ENCODE measurements at regions not wholly inside any gene's neighbourhood (a gene's known extent, or its start where the extent isn't known, plus 50 kb on each side); places are given as distances from the start of the nearest gene placed in this dataset.
A peak's percentile ranks its signal among the peaks of the same experiment; 100 is the strongest.

- peak; percentile 76 for DNase-seq
Observed at GRCh38 chrX:129077424-129078170, 445.7 kb downstream of the SMARCA1 start.

GRCh38 chrX:129071390-129071789 lies 451.9 kb downstream of the SMARCA1 start:
- DNase-seq: no peak

GRCh38 chrX:129065895-129066294 lies 457.4 kb downstream of the SMARCA1 start:
- no peak for DNase-seq

GRCh38 chrX:129058405-129058804 lies 464.9 kb downstream of the SMARCA1 start:
- no peak for DNase-seq

DNA sequence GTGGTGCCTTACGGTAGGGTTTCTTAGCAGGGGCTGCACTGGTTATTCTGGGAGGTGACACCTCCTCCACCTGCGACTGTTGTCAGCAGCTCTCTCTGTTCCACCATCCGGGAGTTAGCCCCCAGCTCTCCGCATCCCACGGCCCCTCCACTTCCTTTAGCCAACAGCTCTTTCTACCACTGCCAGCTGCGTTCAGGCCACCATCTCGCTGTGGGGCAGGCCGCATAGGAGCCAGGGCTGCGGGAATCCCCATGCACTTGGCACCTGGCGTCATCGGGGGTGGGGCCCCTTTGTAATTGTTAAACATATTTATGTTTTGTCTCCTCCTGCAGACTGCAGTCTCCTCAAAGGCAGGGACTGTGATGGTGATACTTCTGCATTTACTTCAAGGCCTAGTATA lies 480.2 kb downstream of the SMARCA1 start:
- DNase-seq: no peak

- DNase-seq: no peak
Observed at GRCh38 chrX:129041319-129041718, 482.0 kb downstream of the SMARCA1 start.

- DNase-seq: no peak
Observed at GRCh38 chrX:129040124-129040523, 483.2 kb downstream of the SMARCA1 start.

- no peak for DNase-seq
Observed at GRCh38 chrX:129039176-129039575, 484.1 kb downstream of the SMARCA1 start.

- DNase-seq: no peak
Observed at GRCh38 chrX:129037389-129037788, 485.9 kb downstream of the SMARCA1 start.

GRCh38 chrX:129035180-129035579 lies 488.1 kb downstream of the SMARCA1 start:
- no peak for DNase-seq

GRCh38 chrX:129034196-129034595 lies 489.1 kb downstream of the SMARCA1 start:
- no peak for DNase-seq

- DNase-seq: no peak
Observed at GRCh38 chrX:129026202-129026601, 497.1 kb downstream of the SMARCA1 start.

- no peak for DNase-seq
Observed at GRCh38 chrX:129025376-129025775, 497.9 kb downstream of the SMARCA1 start.

- no peak for DNase-seq
Observed at GRCh38 chrX:129019412-129019811, 503.9 kb downstream of the SMARCA1 start.

- no peak for DNase-seq
Observed at GRCh38 chrX:129015381-129015780, 507.9 kb downstream of the SMARCA1 start.

- DNase-seq: no peak
Observed at GRCh38 chrX:129013574-129013973, 509.7 kb downstream of the SMARCA1 start.

DNA sequence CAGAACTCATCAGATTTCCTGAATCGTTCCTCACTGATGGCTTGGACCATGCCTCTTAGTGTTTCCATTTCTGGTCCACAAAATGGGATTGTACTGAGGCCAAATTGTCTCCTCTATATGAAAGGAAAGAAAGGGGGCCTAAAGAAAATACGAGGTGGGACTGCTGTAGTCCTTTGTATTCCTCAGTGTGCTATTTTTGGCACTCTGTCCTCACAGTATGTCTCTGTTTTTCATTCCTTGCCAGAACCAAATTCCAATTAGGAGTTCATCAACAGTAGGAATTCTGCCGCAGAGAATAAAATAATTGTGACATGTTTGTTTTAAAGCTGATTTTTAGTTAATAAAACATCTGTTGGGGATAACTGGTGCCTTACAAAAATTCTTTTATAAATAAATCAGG lies 515.7 kb downstream of the SMARCA1 start:
- DNase-seq: no peak

GRCh38 chrX:129006491-129006890 lies 516.8 kb downstream of the SMARCA1 start:
- no peak for DNase-seq

DNA sequence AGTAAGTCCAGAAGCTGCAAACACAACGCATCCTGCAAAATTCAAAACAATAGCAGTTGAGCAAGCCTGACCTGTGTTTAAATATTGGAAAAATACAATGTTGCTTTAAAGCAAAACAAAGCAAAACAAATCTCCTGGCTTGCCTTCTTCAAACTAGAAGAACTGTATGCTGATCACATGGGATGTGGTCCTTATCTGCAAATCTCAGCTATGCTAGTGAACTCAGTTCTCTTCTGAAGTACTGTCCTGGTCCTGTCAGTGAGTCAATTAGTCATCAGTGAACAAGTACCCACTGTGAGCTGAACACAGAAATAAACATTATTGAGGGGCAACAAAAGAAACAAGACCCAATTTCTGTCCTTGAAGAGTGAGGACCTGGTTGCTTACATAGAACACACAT lies 522.5 kb downstream of the SMARCA1 start:
- no peak for DNase-seq

- DNase-seq: no peak
Observed at GRCh38 chrX:129000018-129000417, 523.3 kb downstream of the SMARCA1 start.

DNA sequence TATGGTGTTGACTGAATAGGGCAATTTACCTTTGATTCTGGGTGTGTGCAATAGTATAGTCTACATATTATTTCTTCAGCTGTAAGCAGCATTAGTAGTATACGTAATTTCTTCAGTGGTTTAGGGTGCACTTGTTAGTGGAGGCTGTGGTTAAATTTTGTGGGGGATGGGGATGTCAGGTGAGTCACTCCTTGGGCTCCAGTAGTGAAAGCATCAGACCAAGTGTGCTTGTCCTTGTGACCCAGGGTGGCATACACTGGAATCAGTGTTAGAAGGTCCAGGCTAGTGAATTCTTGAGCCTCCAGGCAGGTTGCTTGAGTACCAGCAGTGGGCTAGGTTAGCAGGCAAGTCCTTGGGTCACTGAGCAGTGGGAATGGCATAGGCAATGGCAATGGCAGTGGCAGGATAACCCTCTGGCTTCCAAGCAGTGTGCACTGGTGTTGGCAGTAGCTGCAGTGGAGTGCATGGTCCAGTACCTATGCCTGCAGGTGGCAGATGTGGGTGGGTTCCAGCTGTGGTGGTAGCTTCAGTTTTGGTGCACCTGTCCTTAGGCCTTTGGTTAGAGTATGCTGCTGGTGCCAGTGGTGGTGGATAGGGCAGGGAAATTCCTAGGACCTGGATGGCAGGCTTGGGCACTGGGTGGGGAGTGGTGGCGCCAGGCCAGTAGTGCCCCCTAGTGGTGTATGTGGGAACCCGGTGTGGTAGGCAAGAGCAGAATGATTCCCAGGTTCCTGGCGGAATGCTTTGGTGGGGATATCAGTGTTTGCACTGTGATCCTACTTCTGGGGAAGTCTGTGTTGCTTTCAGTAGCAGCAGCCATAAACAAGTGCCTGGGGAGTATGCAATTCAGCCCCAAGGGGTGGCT lies 531.0 kb downstream of the SMARCA1 start:
- DNase-seq: no peak

- DNase-seq: peak; percentile 9
Observed at GRCh38 chrX:128975745-128976144, 547.5 kb downstream of the SMARCA1 start.

DNA sequence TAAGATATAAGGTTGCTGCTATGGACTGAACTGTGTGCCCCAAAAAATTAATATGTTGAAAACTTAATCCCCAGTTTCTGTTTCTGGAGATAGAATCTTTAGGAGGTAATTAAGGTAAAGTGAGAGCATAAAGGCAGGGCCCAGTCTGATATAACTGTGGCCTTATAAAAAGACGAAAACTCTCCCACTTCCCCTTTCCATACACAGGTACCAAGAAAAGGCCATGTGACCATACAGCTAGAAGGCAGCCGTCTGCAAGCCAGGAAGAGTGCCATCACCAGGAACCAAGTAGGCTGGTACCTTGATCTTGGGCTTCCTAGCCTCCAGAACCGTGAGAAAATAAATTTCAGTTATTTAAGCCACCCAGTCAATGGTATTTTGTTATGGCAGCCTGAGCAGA lies 550.3 kb downstream of the SMARCA1 start:
- DNase-seq: no peak

- no peak for DNase-seq
Observed at GRCh38 chrX:128961290-128961689, 562.0 kb downstream of the SMARCA1 start.
